Esophagus (tissue), 2 donors: ENCODE measurements at regions not wholly inside any gene's neighbourhood (a gene's known extent, or its start where the extent isn't known, plus 50 kb on each side); places are given as distances from the start of the nearest gene placed in this dataset.

Experiments
- H3K27ac ChIP-seq, 2 donors: one replicate each; pipeline ENCODE4 v1.5.1; 2013; ENCODE audit warnings: low read depth in 2 of 2, mild to moderate bottlenecking in 2 of 2, inconsistent platforms in 1 of 2, low read length in 1 of 2, moderate library complexity in 1 of 2
- H3K27me3 ChIP-seq, 2 donors: one replicate each; pipeline ENCODE4 v1.6.1; 2013; ENCODE audit warnings: low read length in 2 of 2, control low read depth in 1 of 2, mild to moderate bottlenecking in 1 of 2; ENCODE audit not compliant: insufficient read depth in 2 of 2, control insufficient read depth in 1 of 2
- H3K36me3 ChIP-seq, 2 donors: one replicate each; pipeline ENCODE4 v1.6.1; 2013; ENCODE audit warnings: low read length in 1 of 2; ENCODE audit not compliant: control insufficient read depth in 2 of 2, insufficient read depth in 2 of 2
- H3K4me1 ChIP-seq, 2 donors: one replicate each; pipeline ENCODE4 v1.6.1; 2013; ENCODE audit warnings: low read length in 1 of 2; ENCODE audit not compliant: control insufficient read depth in 2 of 2, insufficient read depth in 2 of 2
- H3K4me3 ChIP-seq, 2 donors: one replicate each; pipeline ENCODE4 v1.5.1; 2013; ENCODE audit warnings: low read length in 2 of 2, mild to moderate bottlenecking in 2 of 2, low read depth in 1 of 2, moderate library complexity in 1 of 2
- H3K9me3 ChIP-seq, 2 donors: one replicate each; pipeline ENCODE4 v1.6.1; 2013; ENCODE audit warnings: mild to moderate bottlenecking in 2 of 2, low read depth in 1 of 2, low read length in 1 of 2, moderate library complexity in 1 of 2; ENCODE audit not compliant: control insufficient read depth in 2 of 2, insufficient read depth in 1 of 2
- WGBS, 2 donors: extraction: QIAGEN DNeasy Blood & Tissue Kit; methylation state at CpG; one replicate each; pipeline ENCODE4 v1.1.7; 2013; 5-methylcytosine and 5-hydroxymethylcytosine counted together
- donor health status: healthy with polysubstance abuse.
- donor health status: Bipolar disorder and iron deficiency.

DNA sequence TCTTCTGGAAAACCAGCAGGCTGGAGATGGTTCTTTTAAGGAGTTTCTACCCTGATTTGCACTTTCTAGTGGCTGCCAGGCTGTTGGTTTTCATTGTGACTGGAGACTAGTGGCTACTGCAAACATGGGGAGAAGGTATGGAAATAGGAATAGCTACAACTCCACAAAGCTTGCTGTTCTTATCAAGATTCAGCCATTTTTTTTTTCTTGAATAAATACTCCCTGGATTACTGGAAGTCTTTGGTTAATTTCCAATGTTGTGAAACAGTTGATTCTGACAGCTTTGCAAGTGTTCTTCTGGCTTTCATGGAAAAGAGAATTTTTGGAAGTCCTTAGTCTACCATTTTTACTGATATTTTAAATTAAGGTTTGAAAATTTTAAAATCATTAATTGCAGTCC lies 277.7 kb downstream of the HS3ST3A1 start:
- Histone ChIP-seq H3K36me3 (no peaks in the 10 kb centered on the region), H3K27me3 (no peaks in the 10 kb centered on the region), H3K9me3 (no peaks in the 10 kb centered on the region), H3K27ac (no peak overlapping the region), H3K4me3 (no peak overlapping the region), H3K4me1 (no peaks in the 10 kb centered on the region)

DNA sequence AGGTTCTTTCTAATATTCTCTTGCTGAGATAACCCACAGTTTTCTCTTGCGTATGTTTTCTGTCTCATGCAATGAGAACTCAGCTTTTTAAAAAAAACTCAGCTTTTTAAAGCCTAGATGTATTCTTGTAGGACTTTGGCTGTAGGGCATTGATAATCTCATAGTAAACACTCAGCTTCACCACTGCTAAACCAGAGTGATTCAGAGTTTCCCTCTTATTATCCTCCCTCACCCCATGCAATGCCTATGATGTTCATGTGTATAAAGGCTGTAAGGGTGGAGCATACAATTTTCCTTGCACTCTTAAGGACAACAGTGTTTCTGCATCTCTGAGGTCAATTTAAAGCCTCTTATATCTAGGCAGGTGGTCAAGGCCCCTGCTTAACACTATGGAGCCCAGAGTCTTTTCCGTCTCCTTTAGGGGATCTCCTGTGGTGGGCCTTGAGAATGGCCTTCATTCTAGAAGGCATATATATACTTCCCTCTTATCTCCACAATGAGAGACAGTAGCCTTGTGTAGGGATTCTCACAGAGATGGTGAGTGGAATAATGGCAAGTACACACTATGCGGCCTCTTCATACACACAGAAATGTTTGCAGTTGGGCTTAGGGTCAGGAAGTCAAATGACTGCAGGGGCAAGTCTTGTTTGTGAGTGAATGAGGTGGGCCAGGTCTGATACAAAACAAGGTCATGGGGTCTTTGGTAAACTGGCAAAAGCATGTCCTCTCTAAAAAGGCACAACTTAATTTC lies 279.6 kb downstream of the HS3ST3A1 start:
- Histone ChIP-seq H3K4me3 (no peak overlapping the region), H3K27me3 (no peaks in the 10 kb centered on the region), H3K4me1 (no peaks in the 10 kb centered on the region), H3K36me3 (no peaks in the 10 kb centered on the region), H3K27ac (no peak overlapping the region), H3K9me3 (no peaks in the 10 kb centered on the region)
- 86 to 90% methylated on average over 3 of the region's 3 CpGs for WGBS, 2 donors

DNA sequence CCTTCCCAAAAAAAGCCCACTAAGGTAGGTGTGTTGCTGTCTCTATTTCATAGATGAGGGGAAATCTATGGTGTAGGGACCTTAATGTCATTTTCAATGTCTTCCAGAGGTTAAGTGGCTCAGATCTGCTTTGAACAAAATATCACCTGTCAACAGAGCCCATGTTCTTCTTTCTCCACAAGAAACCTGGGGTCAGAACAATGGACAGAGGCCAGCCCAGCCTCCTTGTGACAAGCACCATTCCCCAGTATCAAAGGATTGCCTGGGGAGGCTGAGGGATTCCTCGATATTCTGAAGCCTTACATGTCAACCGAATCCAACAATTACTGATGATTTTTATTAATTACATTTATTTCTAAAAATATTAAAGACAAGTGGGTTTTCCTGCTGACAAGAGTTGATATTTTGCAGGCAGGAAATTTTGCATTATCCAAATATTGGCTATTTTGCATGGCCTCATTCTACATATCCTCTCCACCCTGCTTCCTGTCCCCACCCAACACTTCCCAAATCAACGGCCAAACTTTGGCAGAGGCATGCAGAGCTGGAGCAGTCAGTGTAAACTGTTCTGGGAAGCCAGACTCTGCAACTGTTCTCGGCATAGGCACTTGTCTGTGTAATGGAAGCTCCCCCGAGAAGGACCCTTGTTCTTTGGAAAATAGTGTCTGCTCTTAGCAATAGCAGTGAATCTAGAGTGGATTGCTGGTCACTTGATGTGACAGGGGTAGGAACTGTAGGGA lies 281.5 kb downstream of the HS3ST3A1 start:
- Histone ChIP-seq H3K9me3 (no peaks in the 10 kb centered on the region), H3K36me3 (no peaks in the 10 kb centered on the region), H3K27me3 (no peaks in the 10 kb centered on the region), H3K4me3 (no peak overlapping the region), H3K4me1 (no peaks in the 10 kb centered on the region), H3K27ac (no peak overlapping the region)
- 61 to 64% methylated on average over 5 of the region's 5 CpGs for WGBS, 2 donors

DNA sequence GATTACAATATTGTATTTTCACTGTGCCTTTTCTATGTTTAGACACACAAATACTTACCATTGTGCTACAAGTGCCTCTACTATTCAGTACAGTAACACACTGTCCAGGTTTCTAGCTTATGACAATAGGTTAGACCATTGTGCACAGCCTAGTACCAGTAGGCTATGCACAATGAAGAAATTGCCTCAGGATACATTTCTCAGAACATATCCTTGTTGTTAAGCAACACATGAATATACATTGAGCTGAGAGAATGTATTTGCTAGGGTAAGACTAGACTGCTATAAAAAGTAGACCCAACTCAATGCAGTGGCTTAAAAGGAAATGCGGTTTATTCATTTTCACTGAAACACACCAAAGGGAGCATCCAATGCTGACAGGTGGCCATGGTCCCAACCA lies 285.1 kb downstream of the HS3ST3A1 start:
- no peaks in the 10 kb centered on the region for H3K27me3 ChIP-seq
- no peaks in the 10 kb centered on the region for H3K36me3 ChIP-seq
- no peak overlapping the region for H3K4me3 ChIP-seq
- no peaks in the 10 kb centered on the region for H3K4me1 ChIP-seq
- no peaks in the 10 kb centered on the region for H3K9me3 ChIP-seq
- WGBS, 2 donors, result 98 to 100% methylated on average over 1 of the region's 1 CpG
- H3K27ac ChIP-seq, result no peak overlapping the region

DNA sequence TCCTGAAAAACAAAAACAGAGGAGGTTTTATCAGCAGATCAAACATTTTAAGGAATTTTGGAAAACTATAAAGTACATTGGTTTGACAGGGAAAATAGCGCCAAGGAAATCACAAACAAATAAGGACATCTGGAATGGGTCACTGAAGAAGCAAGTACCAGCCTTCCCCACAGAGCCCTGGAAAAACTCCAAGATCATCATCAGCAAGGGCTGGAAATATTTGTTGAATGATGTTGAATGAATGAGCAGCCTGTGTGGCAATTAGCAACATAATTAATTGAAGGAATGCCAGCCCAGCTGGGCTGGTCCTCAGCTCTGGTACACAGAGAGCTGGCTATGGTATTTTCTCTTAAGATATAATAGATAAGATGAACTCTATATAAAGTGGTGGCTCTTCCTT lies 290.4 kb downstream of the HS3ST3A1 start:
- Histone ChIP-seq H3K9me3 (no peaks in the 10 kb centered on the region), H3K4me1 (no peaks in the 10 kb centered on the region), H3K4me3 (no peak overlapping the region), H3K36me3 (no peaks in the 10 kb centered on the region), H3K27me3 (no peaks in the 10 kb centered on the region), H3K27ac (no peak overlapping the region)
- WGBS, 2 donors, result 74 to 90% methylated on average over 1 of the region's 1 CpG

GRCh38 chr17:13310858-13311257 lies 290.9 kb downstream of the HS3ST3A1 start:
- no peaks in the 10 kb centered on the region for H3K4me1 ChIP-seq
- H3K9me3 ChIP-seq, result no peaks in the 10 kb centered on the region
- no peak overlapping the region for H3K27ac ChIP-seq
- H3K4me3 ChIP-seq, result no peak overlapping the region
- H3K36me3 ChIP-seq, result no peaks in the 10 kb centered on the region
- no peaks in the 10 kb centered on the region for H3K27me3 ChIP-seq
- WGBS, 2 donors, result 48 to 67% methylated on average over 2 of the region's 2 CpGs

GRCh38 chr17:13306310-13306962 lies 288.6 kb upstream of the ELAC2 start:
- WGBS, 2 donors, result 67 to 69% methylated on average over 13 of the region's 13 CpGs
- Histone ChIP-seq H3K4me3 (no peak overlapping the region), H3K4me1 (no peaks in the 10 kb centered on the region), H3K9me3 (no peaks in the 10 kb centered on the region), H3K36me3 (no peaks in the 10 kb centered on the region), H3K27ac (no peak overlapping the region), H3K27me3 (no peaks in the 10 kb centered on the region)

DNA sequence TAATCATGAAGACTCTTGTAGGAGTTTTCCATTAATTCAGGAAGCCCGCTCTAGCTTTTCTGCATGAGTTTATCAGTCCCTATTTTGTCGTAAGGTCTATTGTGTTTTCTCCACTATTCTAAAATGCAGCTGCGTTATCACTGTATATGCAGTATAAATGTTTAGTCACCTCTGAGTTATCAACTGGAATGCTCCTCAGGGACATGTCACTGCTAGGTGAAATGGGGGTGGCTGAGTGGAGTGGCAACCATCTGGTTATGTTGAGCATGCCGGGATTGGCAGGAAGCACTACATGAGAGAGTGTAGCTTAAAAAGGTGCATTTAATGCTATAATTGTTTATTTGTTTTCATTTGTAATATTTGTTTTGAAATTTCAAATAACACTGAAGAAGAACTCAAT lies 285.2 kb upstream of the ELAC2 start:
- no peaks in the 10 kb centered on the region for H3K27me3 ChIP-seq
- no peaks in the 10 kb centered on the region for H3K9me3 ChIP-seq
- no peaks in the 10 kb centered on the region for H3K4me1 ChIP-seq
- H3K36me3 ChIP-seq, result no peaks in the 10 kb centered on the region
- H3K4me3 ChIP-seq, result no peak overlapping the region
- H3K27ac ChIP-seq, result no peak overlapping the region
- 69 to 76% methylated on average over 4 of the region's 4 CpGs for WGBS, 2 donors

GRCh38 chr17:13302419-13302818 lies 284.6 kb upstream of the ELAC2 start:
- Histone ChIP-seq H3K4me3 (no peak overlapping the region), H3K27ac (no peak overlapping the region), H3K9me3 (no peaks in the 10 kb centered on the region), H3K36me3 (no peaks in the 10 kb centered on the region), H3K27me3 (no peaks in the 10 kb centered on the region), H3K4me1 (no peaks in the 10 kb centered on the region)
- WGBS, 2 donors, result 84 to 85% methylated on average over 3 of the region's 3 CpGs
